Heart left ventricle (tissue), 13 donors: ENCODE measurements at regions not wholly inside any gene's neighbourhood (a gene's known extent, or its start where the extent isn't known, plus 50 kb on each side); places are given as distances from the start of the nearest gene placed in this dataset.

Experiments
- POLR2A ChIP-seq, 2 donors: fragments of 450-650 bp; IDR thresholded peaks; one replicate each; pipeline ENCODE4 v1.6.1; 2017; ENCODE audit warnings: antibody characterized with exemption in 2 of 2, mild to moderate bottlenecking in 2 of 2, moderate library complexity in 2 of 2
- TF ChIP-seq, protein P1 (sequence below), 12 donors: fragments of 200-600 bp; sonication (generic) in 4 of 12; IDR thresholded peaks; one replicate each; pipeline versions ENCODE4 v1.5.0 to v1.8.0; 2018 to 2022; ENCODE audit warnings: antibody characterized with exemption in 12 of 12, mild to moderate bottlenecking in 5 of 12
- donor health status: ischemic (EF 13 %, LVEDD 7.1; RV severe dilation, severe dysfunction).
- donor health status: DM: no; HTN: yes; CAD: no.
- donor health status: DM: no; HTN: no; CAD: no.
- donor health status: ischemic (EF 25% LVEDD 6.9; RV normal size, moderate dysfunction).
- donor health status: ischemic (EF 25% LVEDD 5.7; RV mildly dilated, moderate dysfunction).
- donor health status: ischemic (EF 35%, LVEDD 5.7; RV mildly dilated, moderate dysfunction).
- donor health status: nonischemic (EF 11% LVEDD 7.7; RV severe dilation, severe dysfunction).
- donor health status: DM: yes; HTN: yes; CAD: no.
- donor health status: PGD.
- donor health status: ischemic (EF 29% LVEDD 5.4; RV normal size, mild dysfunction).
- donor health status: nonischemic (EF 23%, LVEDD 6.1; RV moderate dilation, normal function).

DNA sequence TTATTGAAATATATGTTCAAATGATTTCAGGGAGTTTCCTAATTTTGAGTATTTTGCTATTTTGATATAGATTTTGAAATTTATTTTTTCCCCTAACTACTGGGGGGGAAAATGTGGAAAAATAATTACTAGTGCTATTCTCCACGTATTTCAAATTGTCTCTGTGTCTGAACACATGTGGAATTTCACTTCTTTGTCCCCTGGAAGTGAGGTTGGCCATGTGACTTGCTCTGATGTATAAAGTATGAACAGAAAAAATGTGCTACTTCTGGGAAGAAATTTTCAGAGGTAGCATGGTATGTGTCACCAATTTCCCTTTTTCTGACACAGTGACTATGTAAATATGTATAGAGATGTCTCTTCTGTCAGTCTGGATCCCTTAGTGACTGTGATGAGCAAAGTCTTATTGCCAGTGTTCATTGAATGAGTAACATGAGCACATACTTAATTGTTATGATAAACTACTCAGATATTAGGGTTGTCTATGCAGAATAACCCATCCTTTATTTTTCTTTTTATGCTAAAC is 215.4 kb upstream of the CCN2 start:
- TF ChIP-seq, protein P1, sequence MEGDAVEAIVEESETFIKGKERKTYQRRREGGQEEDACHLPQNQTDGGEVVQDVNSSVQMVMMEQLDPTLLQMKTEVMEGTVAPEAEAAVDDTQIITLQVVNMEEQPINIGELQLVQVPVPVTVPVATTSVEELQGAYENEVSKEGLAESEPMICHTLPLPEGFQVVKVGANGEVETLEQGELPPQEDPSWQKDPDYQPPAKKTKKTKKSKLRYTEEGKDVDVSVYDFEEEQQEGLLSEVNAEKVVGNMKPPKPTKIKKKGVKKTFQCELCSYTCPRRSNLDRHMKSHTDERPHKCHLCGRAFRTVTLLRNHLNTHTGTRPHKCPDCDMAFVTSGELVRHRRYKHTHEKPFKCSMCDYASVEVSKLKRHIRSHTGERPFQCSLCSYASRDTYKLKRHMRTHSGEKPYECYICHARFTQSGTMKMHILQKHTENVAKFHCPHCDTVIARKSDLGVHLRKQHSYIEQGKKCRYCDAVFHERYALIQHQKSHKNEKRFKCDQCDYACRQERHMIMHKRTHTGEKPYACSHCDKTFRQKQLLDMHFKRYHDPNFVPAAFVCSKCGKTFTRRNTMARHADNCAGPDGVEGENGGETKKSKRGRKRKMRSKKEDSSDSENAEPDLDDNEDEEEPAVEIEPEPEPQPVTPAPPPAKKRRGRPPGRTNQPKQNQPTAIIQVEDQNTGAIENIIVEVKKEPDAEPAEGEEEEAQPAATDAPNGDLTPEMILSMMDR (IDR thresholded peaks at IDR 0.05) = no peak
- no peak for TF ChIP-seq POLR2A (IDR thresholded peaks at IDR 0.05)
